PFSK-1 (cell line): ENCODE measurements at regions not wholly inside any gene's neighbourhood (a gene's known extent, or its start where the extent isn't known, plus 50 kb on each side); places are given as distances from the start of the nearest gene placed in this dataset.

Experiments
- FOXP2 ChIP-seq: optimal IDR thresholded peaks from 2 replicates; pipeline ENCODE3; 2011; ENCODE audit warnings: borderline replicate concordance, control low read depth, inconsistent platforms; ENCODE audit not compliant: insufficient read depth; ENCODE audit errors: extremely low read length, extremely low read depth
- POLR2AphosphoS5 ChIP-seq: IDR thresholded peaks from 2 replicates; pipeline ENCODE4 v1.6.1; 2012; ENCODE audit warnings: low read depth, mild to moderate bottlenecking, control low read depth, low read length, moderate library complexity
- REST ChIP-seq, 2 experiments: IDR thresholded peaks; 2 replicates each; pipeline versions ENCODE4 v1.6.1 to v1.8.0; 2011 to 2012; ENCODE audit warnings: low read depth in 2 of 2, low read length in 2 of 2, control low read depth in 1 of 2, inconsistent platforms in 1 of 2, mild to moderate bottlenecking in 1 of 2, moderate library complexity in 1 of 2; ENCODE audit not compliant: insufficient read depth in 1 of 2
- SIN3A ChIP-seq: IDR thresholded peaks from 2 replicates; pipeline ENCODE4 v1.6.1; 2012; ENCODE audit warnings: mild to moderate bottlenecking, low read length, moderate library complexity, borderline replicate concordance; ENCODE audit not compliant: insufficient read depth
- TAF1 ChIP-seq: IDR thresholded peaks from 2 replicates; pipeline ENCODE4 v1.6.1; 2012; ENCODE audit warnings: low read length, control low read depth, borderline replicate concordance; ENCODE audit not compliant: insufficient read depth

- no peak for TF ChIP-seq POLR2AphosphoS5
- no peak for TF ChIP-seq FOXP2
- no peak for TF ChIP-seq TAF1
- no peak for TF ChIP-seq REST (IDR thresholded peaks at IDR 0.05; ENCODE audit: insufficient read depth in 1 of 2, low read depth in 2 of 2, low read length in 2 of 2)
- no peak for TF ChIP-seq SIN3A
These were observed 381.3 kb downstream of the PDCD6IP start for GRCh38 chr3:34179716-34180115.
